A549 (cell line): ENCODE measurements at regions not wholly inside any gene's neighbourhood (a gene's known extent, or its start where the extent isn't known, plus 50 kb on each side); places are given as distances from the start of the nearest gene placed in this dataset.

Experiments used
- CTCF ChIP-seq: fragments of >200 bp; sonication (Bioruptor Twin); formaldehyde crosslinking; IDR thresholded peaks from 3 replicates; pipeline ENCODE4 v1.5.1; 2016
- RCOR1 ChIP-seq: fragments of 150-350 bp; IDR thresholded peaks from 2 replicates; pipeline ENCODE4 v1.6.1; 2014; ENCODE audit warnings: antibody characterized with exemption, low read length, low read depth

DNA sequence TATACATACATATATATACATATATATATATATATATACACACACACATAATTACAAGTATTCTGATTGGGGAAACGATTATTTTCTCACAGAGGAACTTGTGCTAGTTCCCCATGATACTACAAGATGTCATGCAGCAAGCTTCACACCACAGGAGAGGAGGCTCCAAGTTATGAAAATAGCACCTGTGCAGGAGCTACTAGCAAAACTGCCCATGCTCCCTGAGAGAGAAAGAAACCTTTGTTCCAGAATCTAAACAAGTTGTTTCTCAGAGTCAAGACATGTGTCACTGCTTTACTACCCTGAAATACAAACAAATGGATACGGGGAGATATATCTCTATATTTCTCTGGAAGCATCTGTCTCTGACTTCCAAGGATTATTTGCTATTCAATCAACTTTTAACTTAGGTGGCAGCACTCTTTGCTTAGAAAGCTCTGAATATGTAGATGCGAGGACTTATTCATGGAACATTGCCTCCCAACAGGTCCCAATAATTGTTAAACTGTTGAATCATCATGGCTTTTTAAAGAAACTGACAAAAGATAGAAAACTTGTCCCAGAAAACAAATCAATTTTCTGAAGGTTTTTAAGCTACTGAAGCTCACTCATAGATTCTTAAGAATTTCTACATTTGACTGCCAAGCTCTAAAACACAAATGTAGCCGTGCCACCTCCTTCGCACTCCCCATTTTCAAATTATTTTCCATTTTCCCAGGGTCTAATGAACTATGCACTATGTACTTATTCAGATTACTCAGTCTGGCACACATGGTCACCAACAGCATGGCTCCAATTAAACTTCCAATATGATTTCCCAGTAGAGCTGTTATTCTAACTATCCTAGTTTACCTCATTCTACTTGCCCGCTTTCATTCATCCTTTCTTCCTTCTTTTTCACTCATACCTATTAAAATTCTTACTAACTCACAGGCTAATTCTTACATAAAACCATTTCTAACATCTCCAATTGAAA is 929.1 kb downstream of the LTN1 start:
- TF ChIP-seq CTCF (no peak), RCOR1 (no peak)
